ENCODE measurements at regions not wholly inside any gene's neighbourhood (a gene's known extent, or its start where the extent isn't known, plus 50 kb on each side); places are given as distances from the start of the nearest gene placed in this dataset.

DNA sequence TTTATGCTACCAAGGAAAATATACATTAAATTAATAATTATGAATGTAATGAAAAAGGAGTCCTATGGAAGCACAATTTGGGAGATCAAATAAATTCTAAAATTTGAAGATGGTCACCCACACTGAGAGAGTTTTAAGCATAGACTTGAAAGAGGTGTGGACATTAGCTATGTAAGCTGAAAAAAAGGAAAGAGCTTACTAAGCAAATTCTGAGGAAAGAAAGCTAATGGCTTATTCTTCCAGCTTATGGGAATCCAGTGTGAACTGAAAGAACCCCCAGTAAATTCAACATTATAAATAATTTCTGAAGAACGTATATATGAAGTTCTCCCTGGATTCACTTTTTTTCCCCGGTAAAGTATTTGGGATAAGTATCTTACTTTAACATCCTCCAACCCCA is 78.2 kb upstream of the GUCY1A1 start:
- FAIRE-seq, result no peak
- DNase-seq (ENCODE audit: low read depth in 1 of 2, low spot score in 1 of 2), result no peak
- H3K4me2 ChIP-seq, result no peak overlapping the region
- H3K9me3 ChIP-seq, result no peaks in the 10 kb centered on the region
- POLR2A ChIA-PET, result no interaction called here
- no peak overlapping the region for H3K27ac ChIP-seq
- no peaks in the 10 kb centered on the region for H3K4me1 ChIP-seq
- CTCF ChIA-PET, result no interaction called here
- 45% methylated on average over 2 of the region's 2 CpGs for WGBS (ENCODE audit: missing lambda C conversion rate)
- no peak overlapping the region for H3K4me3 ChIP-seq
- TF ChIP-seq MAFK (IDR thresholded peaks at IDR 0.05; ENCODE audit: partially characterized antibody), result peak; percentile 45
- TF ChIP-seq TFCP2L1 (CRISPR knock-in tag; IDR thresholded peaks at IDR 0.05), result no peak
- no peak for ATAC-seq

DNA sequence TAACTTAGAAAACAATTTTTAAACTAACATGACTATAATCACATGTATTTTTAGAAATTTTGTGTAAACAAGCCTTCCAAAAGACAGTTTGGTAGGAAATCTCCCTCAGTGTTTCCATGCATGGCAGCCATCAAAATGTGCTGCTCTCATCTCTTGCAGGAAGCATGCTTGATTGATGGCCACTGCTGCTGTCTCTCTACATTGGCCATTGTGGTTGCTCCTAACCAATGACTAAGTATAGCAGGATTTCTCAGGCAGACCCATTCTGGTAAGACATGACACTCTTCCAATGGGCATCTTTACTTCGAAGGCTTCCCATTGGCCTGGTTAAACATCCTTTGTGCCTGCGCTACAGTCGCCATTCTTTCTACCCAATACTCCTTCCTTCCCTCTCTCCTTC is 78.9 kb upstream of the GUCY1A1 start:
- no peaks in the 10 kb centered on the region for H3K4me1 ChIP-seq
- WGBS (ENCODE audit: missing lambda C conversion rate), result 42% methylated on average over 3 of the region's 3 CpGs
- no peak for FAIRE-seq
- no peak for TF ChIP-seq JUN (IDR thresholded peaks at IDR 0.05)
- no peak for TF ChIP-seq POLR2A (IDR thresholded peaks at IDR 0.05; ENCODE audit: low read length)
- TF ChIP-seq HEYL (CRISPR knock-in tag; IDR thresholded peaks at IDR 0.05), result no peak
- DNase-seq (ENCODE audit: low read depth in 1 of 2, low spot score in 1 of 2), result no peak
- H3K4me2 ChIP-seq, result no peak overlapping the region
- H3K27ac ChIP-seq, result no peak overlapping the region
- ChIA-PET CTCF (no interaction called here), POLR2A (no interaction called here)
- no peaks in the 10 kb centered on the region for H3K9me3 ChIP-seq
- no peak for ATAC-seq
- no peak overlapping the region for H3K4me3 ChIP-seq

DNA sequence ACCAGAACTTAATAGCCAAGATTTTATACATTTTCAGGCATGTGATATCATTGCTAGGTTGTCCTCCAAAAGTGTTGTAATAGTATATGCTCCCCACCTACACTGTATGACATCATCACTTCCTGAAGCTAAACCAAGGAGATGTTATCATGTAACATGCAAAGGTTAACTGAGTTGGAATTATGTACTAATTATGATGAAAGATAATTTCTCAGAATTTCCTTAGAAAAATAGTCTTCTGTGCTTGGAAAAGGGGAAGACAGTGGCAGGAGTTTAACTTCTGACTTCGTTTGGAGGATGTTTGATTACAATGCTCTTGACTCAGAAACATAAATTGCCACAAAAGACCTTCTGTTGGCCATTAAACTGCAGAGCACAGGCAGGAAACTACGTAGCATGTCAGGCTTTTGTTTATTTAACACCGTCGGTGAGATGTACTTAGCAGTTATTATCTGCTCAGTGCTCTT is 83.6 kb upstream of the GUCY1A1 start:
- FAIRE-seq, result no peak
- TF ChIP-seq GATA3 (IDR thresholded peaks at IDR 0.05; ENCODE audit: borderline replicate concordance) (no peak), MAX (IDR thresholded peaks at IDR 0.05) (no peak), JUN (IDR thresholded peaks at IDR 0.05) (no peak), BCL3 (IDR thresholded peaks at IDR 0.05) (no peak), PHF8 (IDR thresholded peaks at IDR 0.05; ENCODE audit: borderline replicate concordance, low read depth) (no peak), ZSCAN20 (CRISPR knock-in tag; IDR thresholded peaks at IDR 0.05) (no peak), POLR2AphosphoS2 (conservative IDR thresholded peaks at IDR 0.05; ENCODE audit: low read length) (no peak), JUNB (IDR thresholded peaks at IDR 0.05) (no peak), MAZ (IDR thresholded peaks at IDR 0.05; ENCODE audit: borderline replicate concordance, low read depth, low read length) (no peak), NPAS2 (CRISPR knock-in tag; IDR thresholded peaks at IDR 0.05; ENCODE audit: borderline replicate concordance) (no peak)
- TF ChIP-seq, protein P1, sequence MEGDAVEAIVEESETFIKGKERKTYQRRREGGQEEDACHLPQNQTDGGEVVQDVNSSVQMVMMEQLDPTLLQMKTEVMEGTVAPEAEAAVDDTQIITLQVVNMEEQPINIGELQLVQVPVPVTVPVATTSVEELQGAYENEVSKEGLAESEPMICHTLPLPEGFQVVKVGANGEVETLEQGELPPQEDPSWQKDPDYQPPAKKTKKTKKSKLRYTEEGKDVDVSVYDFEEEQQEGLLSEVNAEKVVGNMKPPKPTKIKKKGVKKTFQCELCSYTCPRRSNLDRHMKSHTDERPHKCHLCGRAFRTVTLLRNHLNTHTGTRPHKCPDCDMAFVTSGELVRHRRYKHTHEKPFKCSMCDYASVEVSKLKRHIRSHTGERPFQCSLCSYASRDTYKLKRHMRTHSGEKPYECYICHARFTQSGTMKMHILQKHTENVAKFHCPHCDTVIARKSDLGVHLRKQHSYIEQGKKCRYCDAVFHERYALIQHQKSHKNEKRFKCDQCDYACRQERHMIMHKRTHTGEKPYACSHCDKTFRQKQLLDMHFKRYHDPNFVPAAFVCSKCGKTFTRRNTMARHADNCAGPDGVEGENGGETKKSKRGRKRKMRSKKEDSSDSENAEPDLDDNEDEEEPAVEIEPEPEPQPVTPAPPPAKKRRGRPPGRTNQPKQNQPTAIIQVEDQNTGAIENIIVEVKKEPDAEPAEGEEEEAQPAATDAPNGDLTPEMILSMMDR (IDR thresholded peaks at IDR 0.05), result no peak
- TF ChIP-seq, protein P2, sequence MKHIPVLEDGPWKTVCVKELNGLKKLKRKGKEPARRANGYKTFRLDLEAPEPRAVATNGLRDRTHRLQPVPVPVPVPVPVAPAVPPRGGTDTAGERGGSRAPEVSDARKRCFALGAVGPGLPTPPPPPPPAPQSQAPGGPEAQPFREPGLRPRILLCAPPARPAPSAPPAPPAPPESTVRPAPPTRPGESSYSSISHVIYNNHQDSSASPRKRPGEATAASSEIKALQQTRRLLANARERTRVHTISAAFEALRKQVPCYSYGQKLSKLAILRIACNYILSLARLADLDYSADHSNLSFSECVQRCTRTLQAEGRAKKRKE (CRISPR knock-in tag; IDR thresholded peaks at IDR 0.05; ENCODE audit: low read depth), result no peak
- ChIA-PET POLR2A (no interaction called here), CTCF (no interaction called here)
- WGBS (ENCODE audit: missing lambda C conversion rate), result 21% methylated on average over 4 of the region's 4 CpGs
- no peak for ATAC-seq
- H3K4me1 ChIP-seq, result no peaks in the 10 kb centered on the region
- no peak overlapping the region for H3K4me3 ChIP-seq
- H3K4me2 ChIP-seq, result no peak overlapping the region
- no peaks in the 10 kb centered on the region for H3K9me3 ChIP-seq
- no peak for DNase-seq (ENCODE audit: low read depth in 1 of 2, low spot score in 1 of 2)
- no peak overlapping the region for H3K27ac ChIP-seq

- no peak for DNase-seq (ENCODE audit: low read depth in 1 of 2, low spot score in 1 of 2)
- TF ChIP-seq MYC (IDR thresholded peaks at IDR 0.05; ENCODE audit: borderline replicate concordance, low read length) (no peak), KDM5A (IDR thresholded peaks at IDR 0.05) (no peak), ZFP36 (IDR thresholded peaks at IDR 0.05; ENCODE audit: borderline replicate concordance, partially characterized antibody) (no peak), EHF (CRISPR knock-in tag; IDR thresholded peaks at IDR 0.05) (no peak), TFCP2L1 (CRISPR knock-in tag; IDR thresholded peaks at IDR 0.05) (no peak), ZSCAN20 (CRISPR knock-in tag; IDR thresholded peaks at IDR 0.05) (no peak), RARB (CRISPR knock-in tag; IDR thresholded peaks at IDR 0.05) (no peak), RCOR1 (IDR thresholded peaks at IDR 0.05; ENCODE audit: low read depth, low read length) (no peak), HEYL (CRISPR knock-in tag; IDR thresholded peaks at IDR 0.05) (no peak), TP53 (CRISPR knock-in tag; IDR thresholded peaks at IDR 0.05) (no peak), USF2 (IDR thresholded peaks at IDR 0.05) (no peak)
- TF ChIP-seq, protein P2 (CRISPR knock-in tag; IDR thresholded peaks at IDR 0.05; ENCODE audit: low read depth), result no peak
- Histone ChIP-seq H3K4me1 (no peaks in the 10 kb centered on the region), H3K4me3 (no peak overlapping the region), H3K4me2 (no peak overlapping the region), H3K27ac (no peak overlapping the region), H3K9me3 (no peaks in the 10 kb centered on the region)
- ChIA-PET POLR2A (no interaction called here), CTCF (no interaction called here)
- FAIRE-seq, result no peak
- ATAC-seq, result no peak
- WGBS (ENCODE audit: missing lambda C conversion rate), result 0% methylated on average over 1 of the region's 1 CpG
These were observed 84.6 kb upstream of the GUCY1A1 start for GRCh38 chr4:155582041-155582440.

Data from A549 (cell line).